MM.1S (cell line): ENCODE measurements at regions not wholly inside any gene's neighbourhood (a gene's known extent, or its start where the extent isn't known, plus 50 kb on each side); places are given as distances from the start of the nearest gene placed in this dataset.

Experiments
- DNase-seq: peaks from one replicate; pipeline ENCODE4 v3.0.0-alpha.2; 2015
- H2AFZ ChIP-seq: fragments of 300-600 bp; sonication (generic); 2 replicates; pipeline ENCODE4 v1.6.0; 2016; ENCODE audit warnings: antibody characterized with exemption, low read length
- H3F3A ChIP-seq: fragments of 300-600 bp; sonication (generic); 2 replicates; pipeline ENCODE4 v1.6.1; 2016; ENCODE audit warnings: mild to moderate bottlenecking, antibody characterized with exemption, low read length, moderate library complexity, mixed read lengths; ENCODE audit not compliant: insufficient read depth
- H3K27ac ChIP-seq: fragments of 300-600 bp; sonication (generic); 2 replicates; pipeline ENCODE4 v1.5.1; 2016; ENCODE audit warnings: mild to moderate bottlenecking, low read length
- H3K27me3 ChIP-seq: fragments of 300-600 bp; sonication (generic); replicated peaks from 2 replicates; pipeline ENCODE4 v1.6.0; 2016; ENCODE audit warnings: low read length; ENCODE audit not compliant: insufficient read depth
- H3K36me3 ChIP-seq: fragments of 300-600 bp; sonication (generic); replicated peaks from 2 replicates; pipeline ENCODE4 v1.6.1; 2016; ENCODE audit warnings: mild to moderate bottlenecking, low read length, mixed read lengths; ENCODE audit not compliant: insufficient read depth
- H3K4me1 ChIP-seq: fragments of 300-600 bp; sonication (generic); 2 replicates; pipeline ENCODE4 v1.6.1; 2016; ENCODE audit warnings: low read length, mixed read lengths
- H3K4me2 ChIP-seq: fragments of 300-600 bp; sonication (generic); 2 replicates; pipeline ENCODE4 v1.6.0; 2016; ENCODE audit warnings: low read depth, low read length
- H3K4me3 ChIP-seq: fragments of 300-600 bp; sonication (generic); 2 replicates; pipeline ENCODE4 v1.5.1; 2016; ENCODE audit warnings: low read length, mixed read lengths
- H3K79me2 ChIP-seq: fragments of 300-600 bp; sonication (generic); 2 replicates; pipeline ENCODE4 v1.6.1; 2016; ENCODE audit warnings: mixed run types, low read length, mixed read lengths
- H3K9ac ChIP-seq: fragments of 300-600 bp; sonication (generic); 2 replicates; pipeline ENCODE4 v1.6.1; 2016; ENCODE audit warnings: low read length, mixed read lengths
- H3K9me2 ChIP-seq: fragments of 300-600 bp; sonication (generic); replicated peaks from 2 replicates; pipeline ENCODE4 v1.6.1; 2016; ENCODE audit warnings: mild to moderate bottlenecking, low read length, mixed read lengths; ENCODE audit not compliant: insufficient read depth
- H3K9me3 ChIP-seq: fragments of 300-600 bp; sonication (generic); replicated peaks from 2 replicates; pipeline ENCODE4 v1.6.1; 2016; ENCODE audit warnings: mild to moderate bottlenecking, low read length, mixed read lengths; ENCODE audit not compliant: insufficient read depth
- H4K20me1 ChIP-seq: fragments of 300-600 bp; sonication (generic); 2 replicates; pipeline ENCODE4 v1.6.1; 2016; ENCODE audit warnings: mild to moderate bottlenecking, low read length, moderate library complexity, mixed read lengths; ENCODE audit not compliant: insufficient read depth
- EZH2 ChIP-seq: fragments of 300-600 bp; sonication (generic); optimal IDR thresholded peaks from 2 replicates; pipeline ENCODE3; 2017; ENCODE audit warnings: low read depth, mild to moderate bottlenecking, antibody characterized with exemption, low read length, mixed read lengths
- EZH2phosphoT487 ChIP-seq: fragments of 300-600 bp; sonication (generic); IDR thresholded peaks from 2 replicates; pipeline ENCODE4 v1.6.1; 2018; ENCODE audit warnings: antibody characterized with exemption, low read length
- TF ChIP-seq, protein P1 (sequence below): fragments of 300-600 bp; sonication (generic); IDR thresholded peaks from 2 replicates; pipeline ENCODE4 v1.5.1; 2016; ENCODE audit warnings: antibody characterized with exemption, low read length, mixed read lengths

DNA sequence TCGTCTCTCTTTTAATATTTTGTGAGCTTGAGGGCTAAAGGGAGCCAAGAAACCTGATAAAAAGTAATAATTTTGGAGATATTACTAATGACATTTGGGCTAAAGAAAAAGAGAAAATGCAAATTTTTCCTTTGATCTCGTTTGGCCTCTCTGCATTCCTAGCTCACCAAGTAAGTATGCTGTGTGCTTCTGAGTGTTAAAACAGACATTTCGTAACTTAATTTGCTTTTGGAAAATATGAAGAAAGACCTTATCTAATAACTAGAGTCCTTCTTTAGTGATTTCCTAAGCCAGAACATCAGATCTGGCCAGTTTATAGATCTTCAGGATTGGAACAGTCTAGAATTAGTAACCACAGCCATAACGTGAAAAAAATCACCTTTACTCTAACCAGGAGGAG is 872.9 kb upstream of the SLC35B3 start:
- Histone ChIP-seq H2AFZ (no peak overlapping the region), H3K9ac (no peak overlapping the region)

DNA sequence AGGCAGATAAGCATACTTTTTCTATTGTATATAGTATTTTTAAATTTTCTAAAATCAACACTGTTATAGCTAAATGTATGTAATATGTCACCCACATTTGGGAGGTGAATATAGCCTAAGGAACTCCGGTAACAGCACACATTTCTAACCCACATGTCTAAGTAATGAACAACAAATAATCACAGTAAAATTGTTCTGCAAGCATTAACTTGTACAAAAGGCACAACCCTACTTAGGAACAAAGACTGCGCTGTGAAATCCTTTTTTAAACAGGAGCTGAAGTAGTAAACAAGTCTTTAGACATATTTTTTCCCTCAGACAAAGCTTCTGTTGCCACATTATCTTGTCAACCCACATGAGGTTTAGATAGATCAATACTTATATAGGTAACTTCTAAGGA is 872.4 kb upstream of the SLC35B3 start:
- Histone ChIP-seq H3K9me3 (no peaks in the 10 kb centered on the region), H3K27ac (no peak overlapping the region)
- TF ChIP-seq EZH2 (no peak), EZH2phosphoT487 (no peak)
- TF ChIP-seq, protein P1, sequence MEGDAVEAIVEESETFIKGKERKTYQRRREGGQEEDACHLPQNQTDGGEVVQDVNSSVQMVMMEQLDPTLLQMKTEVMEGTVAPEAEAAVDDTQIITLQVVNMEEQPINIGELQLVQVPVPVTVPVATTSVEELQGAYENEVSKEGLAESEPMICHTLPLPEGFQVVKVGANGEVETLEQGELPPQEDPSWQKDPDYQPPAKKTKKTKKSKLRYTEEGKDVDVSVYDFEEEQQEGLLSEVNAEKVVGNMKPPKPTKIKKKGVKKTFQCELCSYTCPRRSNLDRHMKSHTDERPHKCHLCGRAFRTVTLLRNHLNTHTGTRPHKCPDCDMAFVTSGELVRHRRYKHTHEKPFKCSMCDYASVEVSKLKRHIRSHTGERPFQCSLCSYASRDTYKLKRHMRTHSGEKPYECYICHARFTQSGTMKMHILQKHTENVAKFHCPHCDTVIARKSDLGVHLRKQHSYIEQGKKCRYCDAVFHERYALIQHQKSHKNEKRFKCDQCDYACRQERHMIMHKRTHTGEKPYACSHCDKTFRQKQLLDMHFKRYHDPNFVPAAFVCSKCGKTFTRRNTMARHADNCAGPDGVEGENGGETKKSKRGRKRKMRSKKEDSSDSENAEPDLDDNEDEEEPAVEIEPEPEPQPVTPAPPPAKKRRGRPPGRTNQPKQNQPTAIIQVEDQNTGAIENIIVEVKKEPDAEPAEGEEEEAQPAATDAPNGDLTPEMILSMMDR, result no peak

More for the DNA sequence above, 872.9 kb upstream of the SLC35B3 start:
- no peaks in the 10 kb centered on the region for H3K4me1 ChIP-seq
- H3K9me2 ChIP-seq, result no peaks in the 10 kb centered on the region
- H4K20me1 ChIP-seq, result no peaks in the 10 kb centered on the region
- no peak for DNase-seq
- H3F3A ChIP-seq, result no peaks in the 10 kb centered on the region
- H3K27me3 ChIP-seq, result no peaks in the 10 kb centered on the region
- no peaks in the 10 kb centered on the region for H3K36me3 ChIP-seq
- no peaks in the 10 kb centered on the region for H3K79me2 ChIP-seq
- no peak overlapping the region for H3K27ac ChIP-seq
- TF ChIP-seq, protein P1, result no peak
- no peak for TF ChIP-seq EZH2phosphoT487
- TF ChIP-seq EZH2, result no peak
- H3K4me3 ChIP-seq, result no peak overlapping the region
- H3K4me2 ChIP-seq, result no peak overlapping the region
- no peaks in the 10 kb centered on the region for H3K9me3 ChIP-seq

DNA sequence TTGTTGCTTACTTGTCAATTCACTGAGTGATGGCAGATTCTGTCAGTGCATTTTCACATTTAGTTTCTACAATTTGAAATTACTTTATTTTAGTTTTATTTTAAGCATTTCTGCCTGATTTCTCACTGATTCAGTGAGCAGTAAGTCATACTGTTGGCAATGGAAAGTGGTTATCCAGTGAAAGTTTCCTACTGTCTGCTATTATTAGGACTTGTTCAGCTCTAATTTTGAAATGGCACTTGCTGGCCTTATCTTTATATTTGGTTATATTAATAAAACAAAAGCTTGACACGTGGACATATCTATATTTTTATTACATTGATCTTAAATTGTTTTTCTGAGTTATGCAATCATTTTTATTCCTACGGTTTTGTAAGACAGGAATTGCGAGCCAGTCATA is 871.8 kb upstream of the SLC35B3 start:
- Histone ChIP-seq H3K4me2 (no peak overlapping the region), H3K4me1 (no peaks in the 10 kb centered on the region), H3K9me2 (no peaks in the 10 kb centered on the region), H3F3A (no peaks in the 10 kb centered on the region), H3K4me3 (no peak overlapping the region), H4K20me1 (no peaks in the 10 kb centered on the region), H3K27ac (no peak overlapping the region), H3K36me3 (no peaks in the 10 kb centered on the region), H3K79me2 (no peaks in the 10 kb centered on the region), H3K9ac (no peak overlapping the region), H2AFZ (no peak overlapping the region), H3K9me3 (no peaks in the 10 kb centered on the region), H3K27me3 (no peaks in the 10 kb centered on the region)
- TF ChIP-seq, protein P1, result no peak
- TF ChIP-seq EZH2phosphoT487 (no peak), EZH2 (no peak)
- no peak for DNase-seq

More for the DNA sequence above, 872.4 kb upstream of the SLC35B3 start:
- Histone ChIP-seq H3K36me3 (no peaks in the 10 kb centered on the region), H3K27me3 (no peaks in the 10 kb centered on the region), H3K79me2 (no peaks in the 10 kb centered on the region), H4K20me1 (no peaks in the 10 kb centered on the region), H3K9me2 (no peaks in the 10 kb centered on the region), H2AFZ (no peak overlapping the region), H3K4me1 (no peaks in the 10 kb centered on the region), H3F3A (no peaks in the 10 kb centered on the region), H3K9ac (no peak overlapping the region), H3K4me2 (no peak overlapping the region), H3K4me3 (no peak overlapping the region)
- DNase-seq, result no peak
